Astrocyte of the cerebellum (primary cell): ENCODE measurements at regions not wholly inside any gene's neighbourhood (a gene's known extent, or its start where the extent isn't known, plus 50 kb on each side); places are given as distances from the start of the nearest gene placed in this dataset.
"Not testable (repeated sequence)": the region's sequence is repeated elsewhere in the genome, so short reads cannot be mapped to it uniquely, and the experiment has no call there.

Experiments
- DNase-seq: peaks from one replicate; pipeline ENCODE4 v3.0.0-alpha.2; 2011; ENCODE audit warnings: low read depth
- H3K4me3 ChIP-seq: 2 replicates; pipeline ENCODE4 v1.5.1; 2011; ENCODE audit warnings: mild to moderate bottlenecking, low read depth, low read length, moderate library complexity
- CTCF ChIP-seq: IDR thresholded peaks from 2 replicates; pipeline ENCODE4 v1.5.1; 2012; ENCODE audit warnings: low read length, low read depth, moderate library complexity, mild to moderate bottlenecking; ENCODE audit errors: missing control alignments
- in situ Hi-C: cut with HindIII; loops from 2 replicates; pipeline ENCODE4 v1.10.0; 2017; ENCODE audit warnings: low sequenced_read_pairs

GRCh38 chr5:174553556-174553955, 170.8 kb upstream of the MSX2 start:
- peak; percentile 95 for DNase-seq
- no peak overlapping the region for H3K4me3 ChIP-seq
- in situ Hi-C loops: no loop called here
- TF ChIP-seq CTCF: no peak

GRCh38 chr5:174555726-174556125, 168.7 kb upstream of the MSX2 start:
- TF ChIP-seq CTCF: no peak
- in situ Hi-C loops: no loop called here
- DNase-seq: no peak
- no peak overlapping the region for H3K4me3 ChIP-seq

- no peak for TF ChIP-seq CTCF
Measured at GRCh38 chr5:174556756-174557155, 167.6 kb upstream of the MSX2 start.

GRCh38 chr5:174558190-174558589, 166.2 kb upstream of the MSX2 start:
- no peak for DNase-seq
- no peak overlapping the region for H3K4me3 ChIP-seq
- in situ Hi-C loops: no loop called here
- no peak for TF ChIP-seq CTCF

More at GRCh38 chr5:174556756-174557155, 167.6 kb upstream of the MSX2 start:
- DNase-seq: peak; percentile 55
- in situ Hi-C loops: no loop called here
- no peak overlapping the region for H3K4me3 ChIP-seq

GRCh38 chr5:174559141-174559540, 165.2 kb upstream of the MSX2 start:
- H3K4me3 ChIP-seq: no peak overlapping the region
- DNase-seq: peak; percentile 65
- TF ChIP-seq CTCF: no peak
- in situ Hi-C loops: no loop called here

GRCh38 chr5:174559566-174560090, 164.8 kb upstream of the MSX2 start:
- no peak overlapping the region for H3K4me3 ChIP-seq
- in situ Hi-C loops: no loop called here
- no peak for DNase-seq
- no peak for TF ChIP-seq CTCF

- in situ Hi-C loops: no loop called here
- TF ChIP-seq CTCF: no peak
- H3K4me3 ChIP-seq: no peak overlapping the region
- no peak for DNase-seq
Measured at GRCh38 chr5:174560861-174561260, 163.5 kb upstream of the MSX2 start.

GRCh38 chr5:174563040-174563439, 161.3 kb upstream of the MSX2 start:
- H3K4me3 ChIP-seq, DNase-seq, in situ Hi-C loops: not testable (repeated sequence)
